GM18517 (cell line): ENCODE measurements at regions not wholly inside any gene's neighbourhood (a gene's known extent, or its start where the extent isn't known, plus 50 kb on each side); places are given as distances from the start of the nearest gene placed in this dataset.

Source experiments
- ATAC-seq: cut with Tn5 transposase; IDR thresholded peaks from one replicate; pipeline ENCODE4 v1.9.1; 2021; ENCODE audit warnings: mild to moderate bottlenecking, moderate library complexity; ENCODE audit not compliant: unreplicated experiment

- no peak for ATAC-seq
Measured at GRCh38 chr1:208410409-208410808, 166.2 kb upstream of the PLXNA2 start.

- ATAC-seq: no peak
Measured at GRCh38 chr1:208413006-208413405, 168.8 kb upstream of the PLXNA2 start.

DNA sequence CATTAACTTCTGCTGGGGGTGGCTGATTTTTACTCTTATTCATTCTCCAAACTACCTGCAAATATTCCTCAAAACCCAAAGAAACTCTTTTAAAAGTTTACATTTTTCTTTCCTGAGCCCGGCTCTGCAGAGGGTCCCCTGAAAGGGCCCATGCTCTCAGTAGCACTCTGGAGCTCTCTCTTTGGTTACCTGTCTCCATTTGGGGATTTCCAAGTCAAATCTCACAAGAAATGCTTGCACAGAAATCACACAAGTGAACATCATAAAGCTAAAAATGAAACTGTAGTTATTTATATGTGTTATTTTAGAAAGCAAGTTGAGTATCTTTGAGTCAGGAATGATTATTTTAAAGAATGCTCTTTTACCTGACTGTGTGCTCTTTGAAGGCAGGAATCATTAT, 174.5 kb upstream of the PLXNA2 start:
- no peak for ATAC-seq

- ATAC-seq: no peak
Measured at GRCh38 chr1:208419746-208420420, 175.7 kb upstream of the PLXNA2 start.

- no peak for ATAC-seq
Measured at GRCh38 chr1:208420696-208421095, 176.5 kb upstream of the PLXNA2 start.

DNA sequence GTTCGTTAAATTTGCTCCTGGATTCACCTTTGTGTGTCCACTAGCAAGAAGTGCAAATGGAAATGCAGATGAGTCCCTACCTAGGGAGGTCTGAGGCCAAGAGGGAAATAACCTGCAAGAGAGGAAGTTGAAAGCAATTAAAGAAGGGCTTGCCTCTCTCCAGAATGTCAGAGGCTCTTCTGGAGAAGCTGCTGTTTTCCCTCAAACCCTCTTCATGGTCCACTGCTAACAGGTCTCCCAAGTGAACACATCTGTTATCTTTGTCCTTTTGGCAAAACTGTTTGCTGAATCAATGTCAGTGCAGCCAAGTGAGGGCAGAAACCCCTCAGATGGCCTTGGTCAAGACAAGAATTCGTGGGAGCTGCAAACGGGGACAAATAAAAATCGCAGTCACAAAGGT, 177.3 kb upstream of the PLXNA2 start:
- no peak for ATAC-seq

GRCh38 chr1:208423526-208423925, 179.3 kb upstream of the PLXNA2 start:
- ATAC-seq: no peak

DNA sequence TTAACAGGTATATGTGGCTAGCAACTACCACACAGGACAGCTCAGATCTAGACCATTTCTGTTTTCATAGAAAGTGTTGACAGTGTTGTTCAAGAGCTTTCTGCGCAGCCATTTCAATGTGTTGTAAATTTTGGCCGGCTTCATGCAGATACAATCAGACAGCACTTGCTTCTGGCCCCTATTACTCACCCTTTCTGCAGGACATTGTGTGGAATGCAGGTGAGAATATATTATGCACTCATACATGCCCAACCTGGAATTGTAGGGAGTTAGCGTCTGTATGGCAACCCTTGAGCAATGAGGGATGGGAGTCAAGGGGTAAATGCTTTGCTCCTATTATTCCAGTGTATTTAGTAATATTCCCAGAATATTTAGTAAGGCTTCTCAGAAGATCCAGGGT, 180.9 kb upstream of the PLXNA2 start:
- no peak for ATAC-seq

DNA sequence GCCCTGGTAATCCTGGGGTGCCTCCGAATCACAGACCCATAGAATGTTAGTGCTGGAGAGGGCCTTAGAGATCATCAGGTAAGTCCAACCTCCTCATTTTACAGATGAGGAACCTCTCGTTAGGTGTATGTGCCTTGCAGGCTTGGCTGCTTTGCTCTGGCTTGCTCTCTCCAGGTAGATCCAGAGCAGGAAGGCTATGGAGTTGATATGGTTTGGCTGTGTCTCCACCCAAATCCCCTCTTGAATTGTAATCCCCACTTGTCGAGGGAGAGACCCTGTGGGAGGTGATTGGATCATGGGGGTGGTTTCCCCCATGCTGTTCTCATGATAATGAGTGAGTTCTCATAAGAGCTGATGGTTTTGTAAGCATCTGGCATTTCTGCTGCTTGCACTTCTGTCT, 186.0 kb upstream of the PLXNA2 start:
- no peak for ATAC-seq

DNA sequence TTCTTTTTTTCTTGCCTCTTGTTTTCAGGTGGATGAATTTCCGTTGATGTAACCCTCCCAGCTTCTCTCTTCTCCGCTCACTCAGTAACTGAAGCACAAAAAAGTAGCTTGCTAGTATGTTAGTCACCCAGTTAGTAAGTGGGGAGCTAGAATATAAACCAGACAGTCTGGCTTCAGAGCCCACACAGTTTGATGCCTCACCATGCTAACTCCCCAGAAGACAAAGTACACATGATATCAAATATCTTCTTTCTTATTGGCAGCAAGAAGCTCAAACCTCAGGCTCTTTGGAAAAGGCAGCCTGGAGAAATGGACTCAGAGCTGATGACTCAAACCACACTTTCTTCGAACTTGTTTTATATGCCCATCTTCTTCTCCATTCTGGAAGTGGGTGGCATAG, 187.5 kb upstream of the PLXNA2 start:
- ATAC-seq: no peak

DNA sequence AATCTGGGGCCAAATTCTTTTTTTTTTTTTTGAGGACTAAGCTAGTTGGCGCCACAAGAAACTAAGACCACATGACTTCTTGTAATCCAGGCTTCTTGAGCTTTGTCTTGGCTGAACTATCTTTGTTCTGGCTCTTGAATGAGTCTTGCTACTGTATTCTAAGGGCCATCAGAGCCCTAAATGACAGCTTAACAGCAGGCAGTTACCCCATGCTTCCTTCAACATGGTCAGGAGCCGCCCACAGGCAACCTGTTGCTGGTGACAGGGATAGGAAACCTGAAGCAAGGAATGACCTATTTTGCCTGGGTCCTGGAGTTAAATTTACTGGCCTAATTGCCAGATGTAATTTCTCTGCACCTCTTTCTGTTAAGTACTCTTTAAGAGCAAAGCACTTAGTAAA, 188.2 kb upstream of the PLXNA2 start:
- no peak for ATAC-seq

DNA sequence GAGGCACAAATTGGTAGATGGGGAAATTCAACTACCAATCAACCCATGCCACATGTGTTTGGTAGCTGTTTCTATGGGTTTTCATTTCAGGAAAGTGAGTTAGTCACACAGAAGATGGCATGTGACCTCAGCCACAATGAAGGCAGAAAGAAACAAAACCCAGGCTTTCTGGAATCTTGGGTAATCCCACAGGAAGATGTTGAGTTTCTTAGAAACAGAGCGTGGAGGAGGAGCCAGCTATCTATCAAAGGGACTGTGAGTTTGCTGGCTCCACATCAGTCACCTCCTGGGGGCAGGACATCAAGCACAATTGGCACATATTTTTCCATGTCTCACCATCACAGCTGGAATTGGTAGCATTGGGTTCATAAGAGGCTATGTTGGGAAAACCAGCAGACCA, 188.9 kb upstream of the PLXNA2 start:
- no peak for ATAC-seq

- no peak for ATAC-seq
Measured at GRCh38 chr1:208433971-208434370, 189.8 kb upstream of the PLXNA2 start.

DNA sequence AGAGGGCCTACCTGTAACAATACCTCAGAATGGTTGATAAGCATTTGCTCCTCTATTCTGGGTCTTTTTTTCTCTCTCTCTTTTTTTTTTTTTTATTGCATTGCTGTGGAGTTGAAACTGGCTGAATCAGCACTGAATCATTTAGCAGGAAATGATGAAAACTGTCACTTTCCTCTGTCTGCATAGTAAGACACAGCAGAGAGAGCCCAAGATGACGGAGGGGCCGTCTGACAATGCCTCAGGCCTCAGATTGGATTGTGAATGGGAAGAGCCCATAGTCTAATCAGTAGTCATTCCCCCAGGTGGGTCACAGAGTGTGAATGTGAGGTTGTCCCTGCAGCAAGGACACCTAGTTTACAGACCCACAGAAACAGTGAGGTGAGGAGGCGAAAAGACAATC, 193.2 kb upstream of the PLXNA2 start:
- ATAC-seq: no peak

GRCh38 chr1:208438112-208438699, 194.0 kb upstream of the PLXNA2 start:
- no peak for ATAC-seq

DNA sequence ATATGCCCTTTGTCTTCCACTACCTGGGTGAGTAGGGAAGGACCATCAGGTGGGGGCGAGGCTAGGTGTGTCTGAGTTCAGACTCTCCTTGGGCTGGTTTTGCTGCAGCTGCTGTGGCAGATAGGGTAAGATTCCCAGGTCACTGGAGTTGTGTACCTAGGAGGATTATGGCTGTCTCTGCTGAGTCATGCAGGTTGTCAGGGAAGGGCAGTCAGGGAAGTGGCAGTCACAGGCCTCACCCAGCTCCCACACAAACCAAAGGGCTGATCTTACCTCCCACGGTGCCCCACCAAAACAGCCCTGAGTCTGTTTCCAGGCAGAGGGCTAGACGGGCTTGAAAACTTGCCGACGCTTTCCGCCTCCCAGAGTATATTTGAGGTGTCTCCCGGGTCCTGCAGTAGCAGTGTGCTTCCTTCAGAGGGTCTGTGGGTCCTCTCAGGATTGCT, 201.6 kb upstream of the PLXNA2 start:
- ATAC-seq: no peak

DNA sequence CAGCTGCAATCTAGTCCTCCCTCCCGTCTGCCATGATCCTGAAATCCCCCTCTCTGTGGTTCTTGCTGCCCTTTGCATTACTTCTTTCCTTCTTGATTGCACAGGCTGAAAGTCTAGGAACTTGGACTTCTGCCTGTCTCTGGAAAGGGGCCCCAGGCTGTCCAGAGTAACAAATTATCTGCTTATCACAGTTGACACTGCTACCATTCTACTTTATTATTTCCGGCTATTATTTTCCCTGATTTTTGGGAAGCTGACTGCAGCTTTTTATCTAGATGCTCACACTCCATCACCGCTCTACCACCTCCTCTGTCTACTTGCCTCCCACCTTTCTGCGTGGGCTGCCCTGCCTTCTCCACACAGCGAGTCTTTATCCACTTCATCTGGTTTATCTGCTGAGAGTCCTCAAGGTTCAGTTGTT, 202.1 kb upstream of the PLXNA2 start:
- no peak for ATAC-seq

GRCh38 chr1:208448425-208448824, 204.2 kb upstream of the PLXNA2 start:
- ATAC-seq: no peak

DNA sequence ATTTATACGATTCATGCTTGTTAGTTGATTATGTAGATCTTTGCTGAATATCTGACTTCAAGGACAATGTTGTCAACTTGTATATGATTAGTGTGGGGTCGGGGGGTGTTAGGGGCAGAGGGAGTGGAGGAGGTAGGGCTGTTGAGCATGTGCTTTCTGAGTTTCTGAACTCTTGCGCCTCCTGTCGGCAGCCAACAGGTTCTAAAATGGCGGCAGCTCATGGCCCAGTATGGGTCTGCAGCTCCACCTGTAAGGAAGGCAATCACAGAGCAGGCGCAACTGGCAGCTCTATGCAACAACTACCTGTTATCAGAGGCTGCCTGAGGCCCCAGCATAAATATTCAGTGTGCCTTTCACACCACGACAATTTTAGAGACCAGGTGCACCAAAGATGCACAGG, 205.8 kb upstream of the PLXNA2 start:
- no peak for ATAC-seq

GRCh38 chr1:208450958-208451357, 206.8 kb upstream of the PLXNA2 start:
- no peak for ATAC-seq

GRCh38 chr1:208455821-208456220, 211.6 kb upstream of the PLXNA2 start:
- ATAC-seq: no peak

GRCh38 chr1:208456487-208456886, 212.3 kb upstream of the PLXNA2 start:
- no peak for ATAC-seq

DNA sequence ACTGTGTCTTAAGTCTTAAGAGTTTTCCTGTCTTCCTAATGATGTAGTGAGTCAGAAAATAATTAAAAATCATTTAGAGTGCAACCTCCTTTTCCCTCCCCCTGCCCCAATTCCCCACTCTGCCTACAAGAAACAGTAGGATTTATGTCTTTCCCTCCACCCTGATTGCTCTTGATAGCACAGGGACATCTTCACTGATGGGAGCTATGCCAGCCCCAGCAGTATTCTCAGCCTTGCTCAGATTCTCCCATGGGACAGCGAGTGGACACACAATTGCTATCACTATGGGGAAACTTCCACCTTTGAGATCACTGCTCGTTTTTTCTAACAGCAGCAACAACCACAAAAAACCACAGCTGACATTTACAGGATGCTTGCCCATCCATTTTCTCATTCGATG, 216.6 kb upstream of the PLXNA2 start:
- no peak for ATAC-seq
